C4-2B (cell line): ENCODE measurements at regions not wholly inside any gene's neighbourhood (a gene's known extent, or its start where the extent isn't known, plus 50 kb on each side); places are given as distances from the start of the nearest gene placed in this dataset.

ENCODE experiments used
- H3K27ac ChIP-seq: fragments of 450-650 bp; 2 replicates; pipeline ENCODE4 v1.5.1; 2017
- CTCF ChIP-seq: fragments of 450-650 bp; conservative IDR thresholded peaks from 2 replicates; pipeline ENCODE4 v1.5.1; 2017; ENCODE audit warnings: mild to moderate bottlenecking
- ZFX ChIP-seq: fragments of 450-650 bp; IDR thresholded peaks from 2 replicates; pipeline ENCODE4 v1.6.1; 2017

- no peak overlapping the region for H3K27ac ChIP-seq
- TF ChIP-seq ZFX: no peak
- no peak for TF ChIP-seq CTCF
Measured at GRCh38 chr4:54473077-54473545, 184.6 kb upstream of the KIT start.

DNA sequence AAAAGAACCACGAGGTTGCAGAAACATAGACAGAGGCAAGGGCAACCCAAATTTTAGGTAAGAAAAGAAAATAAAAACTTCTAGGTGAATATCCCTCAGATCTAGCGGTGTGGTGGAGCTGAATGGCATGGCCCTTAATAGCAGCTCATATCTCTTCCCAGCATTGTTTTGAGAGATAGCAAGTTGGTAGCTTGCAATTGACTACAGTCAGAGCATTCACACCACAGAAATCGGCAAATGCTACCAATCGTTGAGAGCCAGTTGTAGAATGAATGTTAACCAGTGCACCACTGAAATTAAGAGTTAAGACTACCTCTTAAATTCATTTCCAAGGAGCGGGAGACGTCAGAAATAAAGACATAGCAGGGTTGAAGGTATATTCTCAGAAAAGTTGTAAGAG, 184.0 kb upstream of the KIT start:
- H3K27ac ChIP-seq: no peak overlapping the region
- no peak for TF ChIP-seq CTCF
- no peak for TF ChIP-seq ZFX

- H3K27ac ChIP-seq: no peak overlapping the region
- TF ChIP-seq ZFX (no peak), CTCF (no peak)
Measured at GRCh38 chr4:54475546-54475945, 182.2 kb upstream of the KIT start.

- TF ChIP-seq CTCF: no peak
- TF ChIP-seq ZFX: no peak
- H3K27ac ChIP-seq: no peak overlapping the region
Measured at GRCh38 chr4:54482529-54483200, 175.1 kb upstream of the KIT start.

GRCh38 chr4:54484383-54484782, 173.4 kb upstream of the KIT start:
- no peak for TF ChIP-seq ZFX
- no peak for TF ChIP-seq CTCF
- no peak overlapping the region for H3K27ac ChIP-seq

- H3K27ac ChIP-seq: no peak overlapping the region
- TF ChIP-seq CTCF: no peak
- TF ChIP-seq ZFX: no peak
Measured at GRCh38 chr4:54487491-54487890, 170.3 kb upstream of the KIT start.

GRCh38 chr4:54493862-54494261, 163.9 kb upstream of the KIT start:
- no peak overlapping the region for H3K27ac ChIP-seq
- TF ChIP-seq ZFX: no peak
- no peak for TF ChIP-seq CTCF
